ENCODE measurements at regions not wholly inside any gene's neighbourhood (a gene's known extent, or its start where the extent isn't known, plus 50 kb on each side); places are given as distances from the start of the nearest gene placed in this dataset.

- WGBS, 2 experiments (ENCODE audit: extremely low coverage in 1 of 2, insufficient coverage in 1 of 2, insufficient read length in 1 of 2, insufficient replicate concordance in 2 of 2, low coverage in 1 of 2, low lambda C conversion rate in 2 of 2, missing lambda C conversion rate in 1 of 2) = 77% methylated on average over 6 of the region's 6 CpGs; no CpG with 5 or more reads in 1 of the 2 experiments
- Histone ChIP-seq H4K5ac (ENCODE audit: insufficient read length, low read depth, low read length) (no peak overlapping the region), H3K79me2 (ENCODE audit: control insufficient read depth in 1 of 2, insufficient read depth in 2 of 2, low read length in 2 of 2) (no peaks in the 10 kb centered on the region), H3K4me3 (ENCODE audit: extremely low read depth in 1 of 4, insufficient read depth in 2 of 4, low read depth in 3 of 4, low read length in 4 of 4) (no peak overlapping the region), H3K14ac (ENCODE audit: insufficient read length) (no peak overlapping the region), H2BK20ac (ENCODE audit: low read length) (no peak overlapping the region), H3K4me2 (ENCODE audit: insufficient read depth in 1 of 2, low read depth in 2 of 2, low read length in 2 of 2) (no peak overlapping the region), H4K91ac (replicated peaks; ENCODE audit: insufficient read length, low read length) (no peak overlapping the region), H2AFZ (ENCODE audit: low read length) (no peak overlapping the region), H4K20me1 (replicated peaks in 1 of 2; ENCODE audit: control insufficient read depth in 1 of 2, insufficient read depth in 2 of 2, low read length in 2 of 2) (no peaks in the 10 kb centered on the region), H2BK12ac (ENCODE audit: low read depth, low read length) (no peak overlapping the region), H3K23ac (ENCODE audit: insufficient read length) (no peak overlapping the region), H4K8ac (ENCODE audit: extremely low read depth, insufficient read depth, low read length) (no peak overlapping the region), H3K9me3 (ENCODE audit: insufficient read depth in 2 of 2, low read depth in 1 of 2, low read length in 1 of 2) (no peaks in the 10 kb centered on the region), H3K27ac (ENCODE audit: low read depth, low read length) (no peak overlapping the region), H3K27me3 (replicated peaks in 1 of 4; ENCODE audit: control insufficient read depth in 3 of 4, extremely low read depth in 1 of 4, insufficient read depth in 3 of 4, low read length in 3 of 4) (peaks cover 0 to 1% (median 0%) of the 10 kb centered on the region in 4 experiments; a peak in 2 of 7 replicates), H2AK5ac (ENCODE audit: low read depth, low read length) (no peak overlapping the region), H3K4me1 (replicated peaks in 1 of 4; ENCODE audit: control insufficient read depth in 3 of 4, insufficient read depth in 4 of 4, low read length in 3 of 4) (no peaks in the 10 kb centered on the region), H3K56ac (replicated peaks; ENCODE audit: insufficient read length, low read depth, low read length) (no peak overlapping the region), H3K18ac (ENCODE audit: extremely low read depth, low read length) (no peak overlapping the region), H2BK15ac (ENCODE audit: low read length) (no peak overlapping the region), H3K4ac (replicated peaks; ENCODE audit: insufficient read length, low read depth, low read length) (no peak overlapping the region), H3K36me3 (ENCODE audit: control insufficient read depth in 2 of 4, insufficient read depth in 4 of 4, low read length in 3 of 4) (no peaks in the 10 kb centered on the region), H2BK5ac (ENCODE audit: low read depth, low read length) (no peak overlapping the region), H3K9ac (replicated peaks in 1 of 4; ENCODE audit: extremely low read depth in 1 of 4, low read depth in 3 of 4, low read length in 3 of 4) (no peak overlapping the region), H3K23me2 (ENCODE audit: low read depth, low read length) (no peaks in the 10 kb centered on the region), H3K79me1 (ENCODE audit: low read depth, low read length) (no peaks in the 10 kb centered on the region), H2BK120ac (replicated peaks; ENCODE audit: low read depth, low read length) (no peak overlapping the region)
- no peak for DNase-seq (ENCODE audit: low read depth in 1 of 2, low spot score in 2 of 2)
- CTCF ChIA-PET (ENCODE audit: partially characterized antibody) = interaction anchor here (0.6 to 1.2 kb wide), 2 partner anchors 263 to 319 kb away, joined by 3 read pairs; no protein-coding TSS in a partner anchor
- TF ChIP-seq TAF7 (optimal IDR thresholded peaks at IDR 0.05; ENCODE audit: borderline replicate concordance, low read depth, low read length) = no peak
- no peak for TF ChIP-seq POLR2AphosphoS5 (IDR thresholded peaks at IDR 0.05; ENCODE audit: low read depth, low read length)
- TF ChIP-seq SAP30 (IDR thresholded peaks at IDR 0.05; ENCODE audit: insufficient read depth, insufficient replicate concordance, low read length) = no peak
- TF ChIP-seq MAFK (IDR thresholded peaks at IDR 0.05; ENCODE audit: low read depth, low read length) = no peak
- no peak for TF ChIP-seq RNF2 (IDR thresholded peaks at IDR 0.05; ENCODE audit: borderline replicate concordance, low read depth, low read length, missing control alignments, poor library complexity, severe bottlenecking)
- no peak for TF ChIP-seq USF2 (IDR thresholded peaks at IDR 0.05; ENCODE audit: low read length)
- TF ChIP-seq RFX5 (IDR thresholded peaks at IDR 0.05; ENCODE audit: borderline replicate concordance, low read depth, low read length) = no peak
- no peak for TF ChIP-seq NRF1 (IDR thresholded peaks at IDR 0.05; ENCODE audit: low read depth, low read length)
- POLR2A ChIA-PET (ENCODE audit: partially characterized antibody) = no interaction called here
- no peak for FAIRE-seq
Observed at GRCh38 chr10:94239696-94240095, 123.0 kb downstream of the NOC3L start.

Measured in H1 (cell line).